ENCODE measurements at regions not wholly inside any gene's neighbourhood (a gene's known extent, or its start where the extent isn't known, plus 50 kb on each side); places are given as distances from the start of the nearest gene placed in this dataset.

DNA sequence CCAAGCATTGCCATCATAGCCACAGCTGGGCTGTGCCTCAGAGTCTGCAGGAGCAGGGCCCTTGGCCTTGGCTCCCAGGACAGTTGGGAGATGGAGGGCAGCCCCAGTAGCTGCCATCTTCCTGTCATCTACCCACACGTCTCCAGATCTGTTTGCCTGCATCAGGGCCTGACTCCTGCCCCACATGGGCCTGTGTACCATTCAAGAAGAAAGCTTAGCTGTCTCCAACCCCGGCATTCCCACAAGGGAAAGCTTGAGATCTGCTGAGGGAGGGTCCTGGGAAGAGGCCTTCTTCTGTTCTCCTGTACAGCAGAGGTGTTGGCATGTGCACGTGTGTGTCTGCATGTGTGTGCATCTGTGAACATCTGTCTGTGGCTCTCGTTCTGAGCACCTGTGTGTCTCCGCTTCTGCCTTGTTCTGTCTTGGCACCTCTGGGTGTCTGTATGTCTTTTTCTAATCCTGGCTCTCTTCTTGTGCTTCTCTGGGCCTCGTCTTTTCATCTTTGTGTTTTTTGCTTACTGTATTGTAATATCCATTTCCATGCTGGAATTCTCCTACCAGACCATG, 122.2 kb downstream of the MRM1 start:
- Histone ChIP-seq H3K27me3 (ENCODE audit: control insufficient read depth, insufficient read depth, low read length) (peaks cover 18% of the 10 kb centered on the region), H3K36me3 (ENCODE audit: control insufficient read depth, insufficient read depth, low read length) (no peaks in the 10 kb centered on the region), H3K4me3 (ENCODE audit: low read depth, low read length) (no peak overlapping the region)
- FAIRE-seq (no peak), DNase-seq (ENCODE audit: low read depth) (no peak)
- TF ChIP-seq, protein P1, sequence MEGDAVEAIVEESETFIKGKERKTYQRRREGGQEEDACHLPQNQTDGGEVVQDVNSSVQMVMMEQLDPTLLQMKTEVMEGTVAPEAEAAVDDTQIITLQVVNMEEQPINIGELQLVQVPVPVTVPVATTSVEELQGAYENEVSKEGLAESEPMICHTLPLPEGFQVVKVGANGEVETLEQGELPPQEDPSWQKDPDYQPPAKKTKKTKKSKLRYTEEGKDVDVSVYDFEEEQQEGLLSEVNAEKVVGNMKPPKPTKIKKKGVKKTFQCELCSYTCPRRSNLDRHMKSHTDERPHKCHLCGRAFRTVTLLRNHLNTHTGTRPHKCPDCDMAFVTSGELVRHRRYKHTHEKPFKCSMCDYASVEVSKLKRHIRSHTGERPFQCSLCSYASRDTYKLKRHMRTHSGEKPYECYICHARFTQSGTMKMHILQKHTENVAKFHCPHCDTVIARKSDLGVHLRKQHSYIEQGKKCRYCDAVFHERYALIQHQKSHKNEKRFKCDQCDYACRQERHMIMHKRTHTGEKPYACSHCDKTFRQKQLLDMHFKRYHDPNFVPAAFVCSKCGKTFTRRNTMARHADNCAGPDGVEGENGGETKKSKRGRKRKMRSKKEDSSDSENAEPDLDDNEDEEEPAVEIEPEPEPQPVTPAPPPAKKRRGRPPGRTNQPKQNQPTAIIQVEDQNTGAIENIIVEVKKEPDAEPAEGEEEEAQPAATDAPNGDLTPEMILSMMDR (IDR thresholded peaks at IDR 0.05; ENCODE audit: insufficient read depth, low read length, severe bottlenecking) = no peak

DNA sequence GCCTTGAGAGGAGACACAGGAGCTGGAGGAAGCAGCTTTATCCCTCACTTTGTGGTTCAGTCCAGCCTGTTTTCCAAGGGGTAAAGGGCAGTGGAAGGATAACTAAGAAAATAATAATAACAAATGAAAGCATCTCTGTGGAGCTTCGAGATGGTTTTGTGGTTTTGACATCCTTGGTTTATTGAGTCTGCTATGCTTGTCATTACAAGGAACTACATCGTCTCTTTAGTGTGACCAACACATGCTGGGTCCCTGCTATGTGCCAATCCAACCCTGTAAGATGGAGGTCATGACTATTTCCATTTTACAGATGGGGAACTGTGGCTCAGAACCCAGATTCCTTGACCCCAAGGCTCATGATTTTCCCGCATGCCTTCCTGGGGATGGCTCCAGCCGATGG, 124.8 kb downstream of the MRM1 start:
- TF ChIP-seq, protein P1 (IDR thresholded peaks at IDR 0.05; ENCODE audit: insufficient read depth, low read length, severe bottlenecking) = no peak
- DNase-seq (ENCODE audit: low read depth) (no peak), FAIRE-seq (no peak)
- H3K36me3 ChIP-seq (ENCODE audit: control insufficient read depth, insufficient read depth, low read length) = no peaks in the 10 kb centered on the region
- H3K27me3 ChIP-seq (ENCODE audit: control insufficient read depth, insufficient read depth, low read length) = peaks cover 33% of the 10 kb centered on the region
- H3K4me3 ChIP-seq (ENCODE audit: low read depth, low read length) = no peak overlapping the region

DNA sequence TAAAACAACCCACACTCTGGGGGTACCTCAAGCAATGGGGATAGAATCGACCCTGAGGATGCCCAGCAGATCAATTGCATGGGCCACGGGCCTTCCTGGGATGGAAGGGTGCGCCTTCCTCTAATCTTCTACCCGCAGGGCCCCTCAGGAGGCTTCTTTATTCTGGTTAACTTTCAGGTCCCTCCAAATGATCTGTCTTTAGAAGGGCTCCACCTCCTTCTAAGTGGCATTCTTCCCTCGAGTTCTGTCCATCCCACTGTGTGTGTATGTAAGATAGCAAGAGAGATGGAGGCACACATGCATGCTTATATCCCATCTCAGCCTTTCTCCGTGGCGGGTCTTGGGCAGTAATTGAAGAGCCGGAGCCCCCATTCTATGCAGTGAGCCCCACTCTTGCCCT, 125.7 kb downstream of the MRM1 start:
- Histone ChIP-seq H3K27me3 (ENCODE audit: control insufficient read depth, insufficient read depth, low read length) (peaks cover 40% of the 10 kb centered on the region), H3K4me3 (ENCODE audit: low read depth, low read length) (no peak overlapping the region), H3K36me3 (ENCODE audit: control insufficient read depth, insufficient read depth, low read length) (no peaks in the 10 kb centered on the region)
- no peak for DNase-seq (ENCODE audit: low read depth)
- FAIRE-seq = no peak
- TF ChIP-seq, protein P1 (IDR thresholded peaks at IDR 0.05; ENCODE audit: insufficient read depth, low read length, severe bottlenecking) = no peak

DNA sequence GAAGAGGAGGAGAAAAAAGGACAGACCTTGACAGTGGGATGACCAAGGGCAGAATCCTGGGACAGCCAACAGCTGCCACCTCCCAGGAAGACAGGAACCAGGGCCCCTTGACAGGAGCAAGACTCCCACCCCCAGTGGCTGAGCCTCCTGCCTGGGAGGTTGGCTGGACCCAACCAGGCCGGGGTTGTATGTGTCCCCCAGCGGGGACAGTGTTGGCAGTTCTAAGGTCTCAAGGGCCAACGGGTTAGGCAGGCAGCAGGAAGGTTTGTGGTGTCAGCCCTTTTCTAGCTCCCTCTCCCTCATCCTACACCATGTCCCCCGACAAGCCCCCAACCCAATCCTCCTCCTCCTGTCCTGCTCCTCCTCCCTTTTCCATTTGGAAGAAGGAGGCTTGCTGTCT, 126.2 kb downstream of the MRM1 start:
- DNase-seq (ENCODE audit: low read depth) (no peak), FAIRE-seq (no peak)
- Histone ChIP-seq H3K36me3 (ENCODE audit: control insufficient read depth, insufficient read depth, low read length) (no peaks in the 10 kb centered on the region), H3K4me3 (ENCODE audit: low read depth, low read length) (no peak overlapping the region), H3K27me3 (ENCODE audit: control insufficient read depth, insufficient read depth, low read length) (peaks cover 40% of the 10 kb centered on the region)
- TF ChIP-seq, protein P1 (IDR thresholded peaks at IDR 0.05; ENCODE audit: insufficient read depth, low read length, severe bottlenecking) = no peak

DNA sequence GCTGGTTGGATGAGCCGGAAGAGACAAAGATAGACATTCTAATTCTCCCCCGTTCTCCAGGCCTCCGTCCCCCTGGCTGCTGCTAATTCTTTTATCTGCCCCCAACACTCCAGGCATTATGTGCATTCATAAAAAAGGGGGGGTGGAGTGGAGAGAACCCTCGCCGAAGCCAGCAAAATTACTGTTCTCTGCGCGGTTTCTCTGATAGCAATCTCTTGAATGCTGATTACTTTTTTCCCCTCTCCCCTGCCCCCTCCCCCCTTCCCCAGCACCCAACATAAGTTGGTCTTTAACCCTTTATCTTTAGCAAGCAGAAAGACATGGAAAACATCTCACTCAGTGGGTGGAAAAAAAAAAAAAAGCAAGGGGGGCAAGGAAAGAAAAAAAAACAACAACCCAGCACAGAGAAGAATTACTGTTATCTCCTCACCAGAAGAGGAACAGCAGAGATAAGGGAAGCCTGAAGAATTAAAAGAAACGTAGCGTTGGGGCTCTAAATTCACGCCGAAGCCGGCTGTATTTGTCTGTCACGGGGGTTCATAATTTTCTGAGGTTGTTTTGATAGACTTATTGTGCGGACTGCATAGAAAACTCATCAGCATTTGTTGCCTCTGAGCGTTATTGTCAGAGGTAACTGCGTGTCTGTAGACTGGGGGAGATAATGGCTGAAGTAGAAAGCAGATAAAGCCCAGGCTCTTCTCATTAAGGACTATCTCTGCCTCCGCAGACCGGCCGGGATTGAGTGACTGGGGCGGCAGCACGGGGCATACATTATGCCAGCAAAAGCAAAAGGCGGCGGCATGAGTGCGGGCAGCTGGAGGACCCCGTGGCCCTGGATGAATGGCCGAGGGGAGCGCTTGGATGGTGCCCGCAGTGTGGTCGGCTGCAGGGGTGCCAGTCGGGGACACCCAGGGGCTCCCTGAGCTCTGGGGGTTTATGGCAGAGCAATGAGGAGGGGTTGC, 126.9 kb downstream of the MRM1 start:
- DNase-seq (ENCODE audit: low read depth) (no peak), FAIRE-seq (no peak)
- TF ChIP-seq, protein P1 (IDR thresholded peaks at IDR 0.05; ENCODE audit: insufficient read depth, low read length, severe bottlenecking) = no peak
- no peak overlapping the region for H3K4me3 ChIP-seq (ENCODE audit: low read depth, low read length)
- no peaks in the 10 kb centered on the region for H3K36me3 ChIP-seq (ENCODE audit: control insufficient read depth, insufficient read depth, low read length)
- H3K27me3 ChIP-seq (ENCODE audit: control insufficient read depth, insufficient read depth, low read length) = peaks cover 39% of the 10 kb centered on the region

All from bronchial epithelial cell (primary cell).